MM.1S (cell line): ENCODE measurements at regions not wholly inside any gene's neighbourhood (a gene's known extent, or its start where the extent isn't known, plus 50 kb on each side); places are given as distances from the start of the nearest gene placed in this dataset.

Experiments used
- EZH2 ChIP-seq: fragments of 300-600 bp; sonication (generic); optimal IDR thresholded peaks from 2 replicates; pipeline ENCODE3; 2017; ENCODE audit warnings: low read depth, mild to moderate bottlenecking, antibody characterized with exemption, low read length, mixed read lengths
- TF ChIP-seq, protein P1 (sequence below): fragments of 300-600 bp; sonication (generic); IDR thresholded peaks from 2 replicates; pipeline ENCODE4 v1.5.1; 2016; ENCODE audit warnings: antibody characterized with exemption, low read length, mixed read lengths

DNA sequence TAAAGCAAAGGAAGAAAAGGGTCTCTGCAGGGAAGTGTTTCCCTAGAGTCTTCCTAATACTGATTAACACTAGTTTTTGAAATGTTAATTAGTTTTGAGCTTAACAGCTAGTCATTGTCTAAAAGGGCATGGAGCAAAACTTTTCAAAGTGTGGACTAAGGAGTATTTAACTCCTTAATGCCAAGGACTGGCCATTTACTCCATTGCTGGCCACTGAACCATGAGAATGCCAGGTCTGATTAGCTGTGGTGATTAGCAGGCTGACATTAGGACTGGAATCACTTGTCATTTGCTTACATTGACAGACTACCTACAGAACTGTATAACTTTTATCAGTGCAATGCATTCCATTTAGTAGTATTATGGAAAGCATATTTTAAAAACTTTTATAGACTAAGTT is 987.0 kb downstream of the NR2F1-AS1 start:
- TF ChIP-seq, protein P1, sequence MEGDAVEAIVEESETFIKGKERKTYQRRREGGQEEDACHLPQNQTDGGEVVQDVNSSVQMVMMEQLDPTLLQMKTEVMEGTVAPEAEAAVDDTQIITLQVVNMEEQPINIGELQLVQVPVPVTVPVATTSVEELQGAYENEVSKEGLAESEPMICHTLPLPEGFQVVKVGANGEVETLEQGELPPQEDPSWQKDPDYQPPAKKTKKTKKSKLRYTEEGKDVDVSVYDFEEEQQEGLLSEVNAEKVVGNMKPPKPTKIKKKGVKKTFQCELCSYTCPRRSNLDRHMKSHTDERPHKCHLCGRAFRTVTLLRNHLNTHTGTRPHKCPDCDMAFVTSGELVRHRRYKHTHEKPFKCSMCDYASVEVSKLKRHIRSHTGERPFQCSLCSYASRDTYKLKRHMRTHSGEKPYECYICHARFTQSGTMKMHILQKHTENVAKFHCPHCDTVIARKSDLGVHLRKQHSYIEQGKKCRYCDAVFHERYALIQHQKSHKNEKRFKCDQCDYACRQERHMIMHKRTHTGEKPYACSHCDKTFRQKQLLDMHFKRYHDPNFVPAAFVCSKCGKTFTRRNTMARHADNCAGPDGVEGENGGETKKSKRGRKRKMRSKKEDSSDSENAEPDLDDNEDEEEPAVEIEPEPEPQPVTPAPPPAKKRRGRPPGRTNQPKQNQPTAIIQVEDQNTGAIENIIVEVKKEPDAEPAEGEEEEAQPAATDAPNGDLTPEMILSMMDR = no peak
- TF ChIP-seq EZH2 = no peak
